ENCODE measurements at regions not wholly inside any gene's neighbourhood (a gene's known extent, or its start where the extent isn't known, plus 50 kb on each side); places are given as distances from the start of the nearest gene placed in this dataset.

DNA sequence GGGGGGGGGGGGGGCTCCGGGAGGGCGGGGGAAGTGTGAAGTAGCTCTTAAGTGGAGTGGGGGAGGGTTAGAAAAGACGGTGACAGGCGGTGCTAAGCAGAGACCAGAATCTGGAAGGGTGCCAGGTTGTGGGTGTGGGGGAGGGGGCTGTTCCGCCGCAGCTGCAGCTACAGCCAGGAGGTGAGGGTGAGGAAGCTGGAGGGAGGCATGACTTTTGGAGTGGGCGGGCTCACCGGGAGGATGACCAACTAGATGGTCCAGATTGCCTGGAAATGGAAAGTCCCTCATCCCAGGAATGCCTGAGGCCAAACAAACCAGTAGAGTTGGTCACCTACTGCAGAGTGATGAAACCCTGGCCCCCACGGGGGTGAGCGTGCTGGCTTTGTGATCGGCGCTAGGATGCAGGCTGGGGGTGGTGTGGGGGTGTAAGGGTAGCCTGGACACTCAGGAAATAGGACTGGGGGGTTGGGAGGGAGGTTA lies 158.1 kb upstream of the SHB start:
- TF ChIP-seq, protein P1, sequence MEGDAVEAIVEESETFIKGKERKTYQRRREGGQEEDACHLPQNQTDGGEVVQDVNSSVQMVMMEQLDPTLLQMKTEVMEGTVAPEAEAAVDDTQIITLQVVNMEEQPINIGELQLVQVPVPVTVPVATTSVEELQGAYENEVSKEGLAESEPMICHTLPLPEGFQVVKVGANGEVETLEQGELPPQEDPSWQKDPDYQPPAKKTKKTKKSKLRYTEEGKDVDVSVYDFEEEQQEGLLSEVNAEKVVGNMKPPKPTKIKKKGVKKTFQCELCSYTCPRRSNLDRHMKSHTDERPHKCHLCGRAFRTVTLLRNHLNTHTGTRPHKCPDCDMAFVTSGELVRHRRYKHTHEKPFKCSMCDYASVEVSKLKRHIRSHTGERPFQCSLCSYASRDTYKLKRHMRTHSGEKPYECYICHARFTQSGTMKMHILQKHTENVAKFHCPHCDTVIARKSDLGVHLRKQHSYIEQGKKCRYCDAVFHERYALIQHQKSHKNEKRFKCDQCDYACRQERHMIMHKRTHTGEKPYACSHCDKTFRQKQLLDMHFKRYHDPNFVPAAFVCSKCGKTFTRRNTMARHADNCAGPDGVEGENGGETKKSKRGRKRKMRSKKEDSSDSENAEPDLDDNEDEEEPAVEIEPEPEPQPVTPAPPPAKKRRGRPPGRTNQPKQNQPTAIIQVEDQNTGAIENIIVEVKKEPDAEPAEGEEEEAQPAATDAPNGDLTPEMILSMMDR (IDR thresholded peaks at IDR 0.05; ENCODE audit: control insufficient read depth, extremely low read depth, insufficient read depth) = no peak
- H3K4me3 ChIP-seq (ENCODE audit: low read depth, low read length) = no peak overlapping the region
- DNase-seq (ENCODE audit: low read depth) = peak; percentile 33

DNA sequence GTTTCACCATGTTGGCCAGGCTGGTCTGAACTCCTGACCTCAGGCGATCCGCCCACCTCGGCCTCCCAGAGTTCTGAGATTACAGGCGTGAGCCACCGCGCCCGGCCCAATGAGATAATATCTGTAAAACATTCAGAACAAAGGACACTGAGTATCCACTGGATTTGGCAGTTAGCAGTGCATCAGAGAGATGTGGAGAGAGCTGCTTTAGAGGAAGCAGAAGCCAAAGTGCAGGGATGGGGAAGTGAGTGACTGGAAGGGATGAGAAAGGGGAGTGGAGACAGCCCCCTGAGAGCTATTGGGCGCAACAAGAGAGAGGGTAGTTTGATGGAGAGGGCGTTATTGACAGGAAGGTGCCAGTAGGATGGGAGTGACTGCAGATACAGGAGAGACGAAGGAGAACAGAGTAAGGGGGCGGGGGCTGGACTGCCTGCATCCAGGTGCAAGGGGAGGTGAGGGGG lies 157.5 kb upstream of the SHB start:
- no peak for DNase-seq (ENCODE audit: low read depth)
- H3K4me3 ChIP-seq (ENCODE audit: low read depth, low read length) = no peak overlapping the region
- TF ChIP-seq, protein P1 (IDR thresholded peaks at IDR 0.05; ENCODE audit: control insufficient read depth, extremely low read depth, insufficient read depth) = no peak

DNA sequence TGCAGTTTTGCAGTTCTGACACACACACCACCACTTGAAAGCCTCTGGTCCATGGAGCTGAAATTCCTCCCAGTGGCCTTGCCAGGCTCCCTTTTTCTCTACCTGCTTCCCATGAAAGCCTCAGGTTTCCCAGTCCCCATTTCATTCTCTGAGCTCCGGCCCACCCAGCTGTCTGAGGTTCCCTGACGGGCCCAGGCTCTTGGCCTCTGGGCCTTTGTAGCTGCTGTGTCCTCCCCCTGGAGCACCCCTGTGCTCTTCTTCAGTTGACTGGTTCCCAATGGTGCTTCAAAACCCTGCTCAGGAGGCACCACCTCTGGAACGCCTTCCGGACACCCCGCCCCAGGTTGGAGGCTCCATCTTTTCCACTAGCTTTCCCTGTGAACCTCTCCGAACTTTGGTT lies 155.9 kb upstream of the SHB start:
- TF ChIP-seq, protein P1 (IDR thresholded peaks at IDR 0.05; ENCODE audit: control insufficient read depth, extremely low read depth, insufficient read depth) = no peak
- H3K4me3 ChIP-seq (ENCODE audit: low read depth, low read length) = no peak overlapping the region
- DNase-seq (ENCODE audit: low read depth) = no peak

DNA sequence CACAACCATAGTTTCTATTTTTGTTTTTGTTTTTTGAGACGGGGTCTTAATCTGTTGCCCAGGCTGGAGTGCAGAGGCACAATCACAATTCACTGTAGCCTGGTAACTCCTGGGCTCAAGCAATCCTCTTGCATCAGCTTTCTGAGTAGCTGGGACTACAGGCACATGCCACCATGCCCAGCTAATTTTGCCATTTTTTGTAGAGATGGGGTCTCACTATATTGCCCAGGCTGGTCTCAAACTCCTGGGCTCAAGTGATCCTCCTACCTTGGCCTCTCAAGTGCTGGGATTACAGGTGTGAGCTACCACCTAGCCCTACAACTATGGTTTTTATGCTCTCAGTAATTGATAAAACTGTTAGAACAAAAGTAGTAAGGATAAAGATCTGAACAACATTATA lies 147.5 kb upstream of the SHB start:
- TF ChIP-seq, protein P1 (IDR thresholded peaks at IDR 0.05; ENCODE audit: control insufficient read depth, extremely low read depth, insufficient read depth) = no peak
- no peak for DNase-seq (ENCODE audit: low read depth)

DNA sequence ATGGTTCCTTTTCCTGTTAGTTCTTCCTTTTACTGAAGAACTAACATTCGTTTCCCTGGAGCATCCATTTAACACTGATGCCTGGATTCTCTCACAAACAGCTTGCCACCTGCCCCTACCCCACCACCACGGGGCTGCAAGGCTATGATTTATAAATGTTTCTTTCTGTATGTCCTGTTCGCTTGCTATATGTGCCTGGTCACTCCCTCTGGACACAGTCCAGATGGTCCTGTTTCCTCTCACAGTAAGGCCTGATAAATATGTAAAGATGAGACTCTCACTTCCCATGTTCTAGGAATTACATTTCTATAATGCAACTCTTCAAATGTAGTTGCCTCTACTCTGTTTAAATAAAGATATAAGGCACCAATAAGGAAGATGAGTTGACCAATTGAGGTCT lies 146.4 kb upstream of the SHB start:
- DNase-seq (ENCODE audit: low read depth) = no peak
- no peak overlapping the region for H3K4me3 ChIP-seq (ENCODE audit: low read depth, low read length)
- TF ChIP-seq, protein P1 (IDR thresholded peaks at IDR 0.05; ENCODE audit: control insufficient read depth, extremely low read depth, insufficient read depth) = no peak

More for the DNA sequence above, 147.5 kb upstream of the SHB start:
- no peak overlapping the region for H3K4me3 ChIP-seq (ENCODE audit: low read depth, low read length)

DNA sequence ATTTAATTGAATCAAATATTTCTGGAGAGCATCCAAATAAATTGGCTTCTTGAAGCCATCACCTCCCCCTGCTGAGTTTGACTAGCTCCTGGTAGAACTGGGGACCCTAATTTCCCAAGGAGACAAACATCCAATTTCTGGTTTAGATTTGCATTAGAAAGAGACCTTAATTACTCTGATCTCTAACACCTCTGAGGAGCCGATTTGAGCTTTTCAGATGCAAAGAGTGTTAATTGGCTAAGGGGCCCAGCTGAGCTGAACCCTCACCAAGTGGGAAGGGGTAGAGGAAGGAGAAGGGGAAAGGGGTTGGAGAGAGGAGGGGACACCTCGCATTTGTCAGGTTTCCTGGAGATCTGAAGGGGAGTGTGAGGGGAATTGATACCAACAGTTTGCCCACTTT lies 145.4 kb upstream of the SHB start:
- no peak for DNase-seq (ENCODE audit: low read depth)
- no peak overlapping the region for H3K4me3 ChIP-seq (ENCODE audit: low read depth, low read length)
- TF ChIP-seq, protein P1 (IDR thresholded peaks at IDR 0.05; ENCODE audit: control insufficient read depth, extremely low read depth, insufficient read depth) = no peak

DNA sequence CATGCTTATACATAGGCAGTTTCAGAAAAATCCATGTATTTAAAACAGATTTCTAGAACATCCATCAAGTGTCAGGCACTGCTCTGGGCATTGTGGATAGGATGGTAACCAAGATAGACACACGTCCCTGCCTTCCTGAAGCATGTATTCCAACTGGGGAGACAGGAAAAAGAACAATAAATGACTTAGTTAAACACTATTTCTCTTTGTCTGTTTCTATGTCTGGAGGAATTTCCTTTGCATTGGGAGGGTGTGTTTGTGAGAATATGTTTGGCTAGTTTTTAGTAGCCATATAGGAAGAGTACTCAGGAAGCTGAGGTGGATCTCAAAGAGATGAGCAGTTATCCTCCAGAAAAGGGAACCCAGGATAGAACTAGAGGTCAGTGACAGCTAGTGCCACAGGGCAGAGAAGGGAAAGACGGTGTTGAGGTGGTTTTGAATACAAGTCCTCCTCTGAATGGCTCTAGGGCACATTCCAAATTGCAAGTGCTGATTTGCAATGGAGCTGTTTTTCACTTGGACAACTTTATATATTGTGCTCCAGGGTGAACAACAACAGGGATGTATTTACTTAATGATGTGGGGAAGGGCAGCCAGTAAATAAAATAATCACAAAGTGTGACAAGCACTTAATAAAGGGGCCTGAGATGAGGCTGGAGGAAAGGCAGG lies 144.7 kb upstream of the SHB start:
- no peak overlapping the region for H3K4me3 ChIP-seq (ENCODE audit: low read depth, low read length)
- DNase-seq (ENCODE audit: low read depth) = no peak
- TF ChIP-seq, protein P1 (IDR thresholded peaks at IDR 0.05; ENCODE audit: control insufficient read depth, extremely low read depth, insufficient read depth) = no peak

All from LNCaP clone FGC (cell line).